NCI-H1092 treated with DMSO at 0.1 percent for 48 hours (cell line): ENCODE measurements at regions not wholly inside any gene's neighbourhood (a gene's known extent, or its start where the extent isn't known, plus 50 kb on each side); places are given as distances from the start of the nearest gene placed in this dataset.

Source experiments
- DNase-seq: peaks from one replicate; lab custom pipeline; 2025; lab: John Stamatoyannopoulos, UW

GRCh38 chr5:12248831-12249230 lies 344.6 kb upstream of the CTNND2 start:
- DNase-seq: no peak

GRCh38 chr5:12246036-12246435 lies 341.8 kb upstream of the CTNND2 start:
- no peak for DNase-seq

- no peak for DNase-seq
These were observed 341.2 kb upstream of the CTNND2 start for GRCh38 chr5:12245429-12245828.

GRCh38 chr5:12242950-12243888 lies 339.0 kb upstream of the CTNND2 start:
- DNase-seq: no peak

GRCh38 chr5:12237837-12238575 lies 333.8 kb upstream of the CTNND2 start:
- no peak for DNase-seq

GRCh38 chr5:12230659-12231058 lies 326.4 kb upstream of the CTNND2 start:
- DNase-seq: no peak

- DNase-seq: no peak
These were observed 312.8 kb upstream of the CTNND2 start for GRCh38 chr5:12217039-12217438.

GRCh38 chr5:12214267-12215015 lies 310.2 kb upstream of the CTNND2 start:
- no peak for DNase-seq

- no peak for DNase-seq
These were observed 304.3 kb upstream of the CTNND2 start for GRCh38 chr5:12208366-12209100.

GRCh38 chr5:12204761-12205160 lies 300.5 kb upstream of the CTNND2 start:
- no peak for DNase-seq

GRCh38 chr5:12193536-12193935 lies 289.3 kb upstream of the CTNND2 start:
- DNase-seq: no peak

GRCh38 chr5:12183003-12183402 lies 278.8 kb upstream of the CTNND2 start:
- DNase-seq: no peak

- DNase-seq: no peak
These were observed 273.6 kb upstream of the CTNND2 start for GRCh38 chr5:12177851-12178250.

GRCh38 chr5:12177225-12177624 lies 273.0 kb upstream of the CTNND2 start:
- DNase-seq: no peak

GRCh38 chr5:12175914-12176585 lies 271.8 kb upstream of the CTNND2 start:
- DNase-seq: no peak

GRCh38 chr5:12174734-12175133 lies 270.5 kb upstream of the CTNND2 start:
- DNase-seq: no peak

- no peak for DNase-seq
These were observed 265.3 kb upstream of the CTNND2 start for GRCh38 chr5:12169536-12169935.

- no peak for DNase-seq
These were observed 258.6 kb upstream of the CTNND2 start for GRCh38 chr5:12162863-12163262.

- no peak for DNase-seq
These were observed 243.3 kb upstream of the CTNND2 start for GRCh38 chr5:12147513-12147912.

- no peak for DNase-seq
These were observed 237.2 kb upstream of the CTNND2 start for GRCh38 chr5:12141496-12141895.

- no peak for DNase-seq
These were observed 229.3 kb upstream of the CTNND2 start for GRCh38 chr5:12133520-12133919.
